Transverse colon (tissue), 3 donors: ENCODE measurements at regions not wholly inside any gene's neighbourhood (a gene's known extent, or its start where the extent isn't known, plus 50 kb on each side); places are given as distances from the start of the nearest gene placed in this dataset.
"Not testable (repeated sequence)": the region's sequence is repeated elsewhere in the genome, so short reads cannot be mapped to it uniquely, and the experiment has no call there.

ENCODE experiments used
- CTCF ChIP-seq, 5 experiments: fragments of 200-600 bp in 3 of 5; fragments of 450-650 bp in 2 of 5; sonication (generic) in 3 of 5; IDR thresholded peaks; 1 replicate in 2 of 5; 2 replicates in 3 of 5; pipeline ENCODE4 v1.5.1; 2016 to 2017; ENCODE audit warnings: antibody characterized with exemption in 5 of 5, inconsistent platforms in 3 of 5, mild to moderate bottlenecking in 2 of 5, moderate library complexity in 1 of 5
- EP300 ChIP-seq: sonication (generic); formaldehyde crosslinking; IDR thresholded peaks from one replicate; pipeline ENCODE4 v1.6.1; 2017; ENCODE audit warnings: antibody characterized with exemption, low read depth
- POLR2A ChIP-seq: fragments of 450-650 bp; IDR thresholded peaks from one replicate; pipeline ENCODE4 v1.6.1; 2016; ENCODE audit warnings: antibody characterized with exemption, mild to moderate bottlenecking, moderate library complexity

- not testable (repeated sequence) for TF ChIP-seq CTCF (IDR thresholded peaks at IDR 0.05); EP300; POLR2A
Measured at GRCh38 chr22:23439581-23439980, 140.5 kb downstream of the IGLL1 start.
